ENCODE measurements at regions not wholly inside any gene's neighbourhood (a gene's known extent, or its start where the extent isn't known, plus 50 kb on each side); places are given as distances from the start of the nearest gene placed in this dataset.

DNA sequence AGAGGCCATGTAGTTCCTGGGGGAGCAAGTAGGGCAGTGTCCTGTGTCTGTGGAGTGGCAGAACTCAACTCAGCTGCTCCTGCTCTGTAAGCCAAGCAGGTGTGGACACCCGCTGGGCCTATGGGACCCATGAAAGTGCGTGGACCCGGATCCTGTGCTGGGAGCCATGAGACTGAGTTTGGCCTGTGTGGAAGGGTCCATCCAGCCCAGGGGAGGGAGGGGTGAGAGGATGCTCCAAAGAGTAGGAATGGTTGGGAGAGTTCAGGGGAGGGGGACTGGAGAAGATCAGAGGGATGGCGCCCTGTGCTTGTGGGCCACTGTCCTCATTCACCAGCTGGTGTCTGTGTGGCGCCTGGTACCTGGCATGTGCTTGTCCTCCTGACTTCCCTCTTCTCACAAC, 226.4 kb upstream of the HS6ST1 start:
- no peaks in the 10 kb centered on the region for H3K4me1 ChIP-seq (ENCODE audit: control insufficient read depth, extremely low read depth, insufficient read depth, low read length)
- H3K27me3 ChIP-seq (ENCODE audit: control insufficient read depth, extremely low read depth, insufficient read depth, low read length), result no peaks in the 10 kb centered on the region
- H3K79me2 ChIP-seq (ENCODE audit: control insufficient read depth, insufficient read depth, low read length), result no peaks in the 10 kb centered on the region
- no peak overlapping the region for H3K4me2 ChIP-seq (ENCODE audit: control insufficient read depth, extremely low read depth, insufficient read depth, low read depth, low read length)
- no peak for DNase-seq (ENCODE audit: low read depth, low spot score)
- H2AFZ ChIP-seq (ENCODE audit: control insufficient read depth, low read length), result no peak overlapping the region
- H3K9ac ChIP-seq (ENCODE audit: control insufficient read depth, extremely low read depth, insufficient read depth, low read length), result no peak overlapping the region
- FAIRE-seq, result no peak
- no peaks in the 10 kb centered on the region for H3K9me1 ChIP-seq (ENCODE audit: control insufficient read depth, extremely low read depth, insufficient read depth, low read length)
- no peak overlapping the region for H3K4me3 ChIP-seq (ENCODE audit: control insufficient read depth in 2 of 3, extremely low read depth in 1 of 3, insufficient read depth in 2 of 3, low read depth in 1 of 3, low read length in 3 of 3)
- no peaks in the 10 kb centered on the region for H3K9me3 ChIP-seq (ENCODE audit: control insufficient read depth, low read depth, low read length)
- H3K27ac ChIP-seq (ENCODE audit: control insufficient read depth, insufficient read depth, low read length), result no peak overlapping the region
- H3K36me3 ChIP-seq (ENCODE audit: control insufficient read depth in 2 of 2, extremely low read depth in 1 of 2, insufficient read depth in 2 of 2, low read length in 2 of 2), result no peaks in the 10 kb centered on the region
- TF ChIP-seq, protein P1, sequence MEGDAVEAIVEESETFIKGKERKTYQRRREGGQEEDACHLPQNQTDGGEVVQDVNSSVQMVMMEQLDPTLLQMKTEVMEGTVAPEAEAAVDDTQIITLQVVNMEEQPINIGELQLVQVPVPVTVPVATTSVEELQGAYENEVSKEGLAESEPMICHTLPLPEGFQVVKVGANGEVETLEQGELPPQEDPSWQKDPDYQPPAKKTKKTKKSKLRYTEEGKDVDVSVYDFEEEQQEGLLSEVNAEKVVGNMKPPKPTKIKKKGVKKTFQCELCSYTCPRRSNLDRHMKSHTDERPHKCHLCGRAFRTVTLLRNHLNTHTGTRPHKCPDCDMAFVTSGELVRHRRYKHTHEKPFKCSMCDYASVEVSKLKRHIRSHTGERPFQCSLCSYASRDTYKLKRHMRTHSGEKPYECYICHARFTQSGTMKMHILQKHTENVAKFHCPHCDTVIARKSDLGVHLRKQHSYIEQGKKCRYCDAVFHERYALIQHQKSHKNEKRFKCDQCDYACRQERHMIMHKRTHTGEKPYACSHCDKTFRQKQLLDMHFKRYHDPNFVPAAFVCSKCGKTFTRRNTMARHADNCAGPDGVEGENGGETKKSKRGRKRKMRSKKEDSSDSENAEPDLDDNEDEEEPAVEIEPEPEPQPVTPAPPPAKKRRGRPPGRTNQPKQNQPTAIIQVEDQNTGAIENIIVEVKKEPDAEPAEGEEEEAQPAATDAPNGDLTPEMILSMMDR (optimal IDR thresholded peaks at IDR 0.05 in 1 of 3, IDR thresholded peaks at IDR 0.05 in 1 of 3, conservative IDR thresholded peaks at IDR 0.05 in 1 of 3; ENCODE audit: extremely low read depth in 1 of 3, insufficient read depth in 2 of 3, low read length in 3 of 3), result no peak
- no peak for TF ChIP-seq EZH2 (IDR thresholded peaks at IDR 0.05; ENCODE audit: low read length)
- H4K20me1 ChIP-seq (ENCODE audit: control insufficient read depth, extremely low read depth, insufficient read depth, low read length), result no peaks in the 10 kb centered on the region
- dilution Hi-C loops (cut with MboI; ENCODE audit: extremely low pct_ligation_motif_present, low sequenced_read_pairs), result no loop called here

DNA sequence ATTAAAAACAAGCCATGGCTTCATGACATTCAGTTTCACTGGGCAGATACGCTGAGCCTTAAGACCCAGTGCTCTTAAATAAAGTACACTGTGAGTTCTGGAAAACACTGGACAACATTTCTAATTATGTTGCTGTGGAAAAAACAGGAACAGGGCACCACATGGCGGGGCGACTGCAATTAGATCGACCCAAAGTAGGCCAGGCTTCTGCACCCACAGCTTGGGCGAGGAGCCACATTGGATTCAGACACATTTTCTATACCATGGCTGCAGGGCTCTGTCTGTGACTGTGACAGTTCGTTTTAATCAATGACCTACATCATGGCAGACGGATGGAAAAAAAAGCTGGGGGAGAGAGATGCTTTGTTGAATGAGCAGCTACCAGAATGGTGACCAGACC, 227.2 kb upstream of the HS6ST1 start:
- Histone ChIP-seq H3K79me2 (ENCODE audit: control insufficient read depth, insufficient read depth, low read length) (no peaks in the 10 kb centered on the region), H3K9ac (ENCODE audit: control insufficient read depth, extremely low read depth, insufficient read depth, low read length) (no peak overlapping the region), H3K27me3 (ENCODE audit: control insufficient read depth, extremely low read depth, insufficient read depth, low read length) (no peaks in the 10 kb centered on the region), H3K4me3 (ENCODE audit: control insufficient read depth in 2 of 3, extremely low read depth in 1 of 3, insufficient read depth in 2 of 3, low read depth in 1 of 3, low read length in 3 of 3) (no peak overlapping the region), H3K4me1 (ENCODE audit: control insufficient read depth, extremely low read depth, insufficient read depth, low read length) (no peaks in the 10 kb centered on the region), H3K9me1 (ENCODE audit: control insufficient read depth, extremely low read depth, insufficient read depth, low read length) (no peaks in the 10 kb centered on the region), H3K9me3 (ENCODE audit: control insufficient read depth, low read depth, low read length) (no peaks in the 10 kb centered on the region), H2AFZ (ENCODE audit: control insufficient read depth, low read length) (no peak overlapping the region), H3K36me3 (ENCODE audit: control insufficient read depth in 2 of 2, extremely low read depth in 1 of 2, insufficient read depth in 2 of 2, low read length in 2 of 2) (no peaks in the 10 kb centered on the region), H4K20me1 (ENCODE audit: control insufficient read depth, extremely low read depth, insufficient read depth, low read length) (no peaks in the 10 kb centered on the region), H3K4me2 (ENCODE audit: control insufficient read depth, extremely low read depth, insufficient read depth, low read depth, low read length) (no peak overlapping the region), H3K27ac (ENCODE audit: control insufficient read depth, insufficient read depth, low read length) (no peak overlapping the region)
- no peak for FAIRE-seq
- dilution Hi-C loops (cut with MboI; ENCODE audit: extremely low pct_ligation_motif_present, low sequenced_read_pairs), result no loop called here
- TF ChIP-seq EZH2 (IDR thresholded peaks at IDR 0.05; ENCODE audit: low read length), result no peak
- TF ChIP-seq, protein P1 (optimal IDR thresholded peaks at IDR 0.05 in 1 of 3, IDR thresholded peaks at IDR 0.05 in 1 of 3, conservative IDR thresholded peaks at IDR 0.05 in 1 of 3; ENCODE audit: extremely low read depth in 1 of 3, insufficient read depth in 2 of 3, low read length in 3 of 3), result no peak
- DNase-seq (ENCODE audit: low read depth, low spot score), result no peak
